HEK293 (cell line): ENCODE measurements at regions not wholly inside any gene's neighbourhood (a gene's known extent, or its start where the extent isn't known, plus 50 kb on each side); places are given as distances from the start of the nearest gene placed in this dataset.
A peak's percentile ranks its signal among the peaks of the same experiment; 100 is the strongest.

Source experiments
- CTCF ChIA-PET: fragments of 350-600 bp; formaldehyde crosslinking; extraction: SDS; loops from one replicate; lab custom pipeline; 2021; ENCODE audit warnings: antibody characterized with exemption; lab: Yijun Ruan, JAX
- POLR2A ChIA-PET: fragments of 300-600 bp; formaldehyde crosslinking; extraction: SDS; loops from one replicate; lab custom pipeline; 2020; ENCODE audit warnings: antibody characterized with exemption, inconsistent platforms; lab: Yijun Ruan, JAX
- H3K27ac ChIP-seq: fragments of 200-500 bp; sonication (Bioruptor generic); 2 replicates; pipeline ENCODE4 v1.5.1; 2014; ENCODE audit warnings: low read depth, low read length, control low read depth, inconsistent platforms; ENCODE audit errors: extremely low read depth
- H3K36me3 ChIP-seq, 2 experiments: fragments of 200-500 bp in 1 of 2; sonication (Bioruptor generic) in 1 of 2; 1 replicate in 1 of 2; 2 replicates in 1 of 2; pipeline ENCODE4 v1.5.1; 2014 to 2017; ENCODE audit warnings: inconsistent platforms in 2 of 2, low read length in 2 of 2; ENCODE audit not compliant: control insufficient read depth in 2 of 2, insufficient read depth in 1 of 2
- H3K4me1 ChIP-seq: fragments of 200-500 bp; sonication (Bioruptor generic); 2 replicates; pipeline ENCODE4 v1.5.1; 2014; ENCODE audit warnings: mild to moderate bottlenecking, low read length, inconsistent platforms; ENCODE audit not compliant: control insufficient read depth, insufficient read depth
- H3K4me3 ChIP-seq: 2 replicates; pipeline ENCODE4 v1.5.1; 2011; ENCODE audit warnings: low read depth, mild to moderate bottlenecking, control low read depth, low read length, moderate library complexity
- H3K9me3 ChIP-seq: fragments of 200-500 bp; sonication (Bioruptor generic); 2 replicates; pipeline ENCODE4 v1.5.1; 2014; ENCODE audit warnings: low read depth, low read length, inconsistent platforms; ENCODE audit not compliant: control insufficient read depth, insufficient read depth
- EGR2 ChIP-seq: fragments of 450-650 bp; formaldehyde crosslinking; IDR thresholded peaks from 2 replicates; pipeline ENCODE4 v1.5.1; 2016; ENCODE audit warnings: low read depth, missing biosample characterization, missing genetic modification characterization
- MZF1 ChIP-seq: fragments of 450-650 bp; formaldehyde crosslinking; IDR thresholded peaks from 2 replicates; pipeline ENCODE4 v1.5.1; 2017; ENCODE audit warnings: missing biosample characterization, missing genetic modification characterization, borderline replicate concordance
- PRDM10 ChIP-seq: fragments of 450-650 bp; formaldehyde crosslinking; IDR thresholded peaks from 2 replicates; pipeline ENCODE4 v1.5.1; 2016; ENCODE audit warnings: missing biosample characterization, missing genetic modification characterization
- REPIN1 ChIP-seq: fragments of 450-650 bp; formaldehyde crosslinking; IDR thresholded peaks from 2 replicates; pipeline ENCODE4 v1.5.1; 2017; ENCODE audit warnings: missing biosample characterization, missing genetic modification characterization, low read depth
- SP2 ChIP-seq: fragments of 450-650 bp; formaldehyde crosslinking; IDR thresholded peaks from 2 replicates; pipeline ENCODE4 v1.5.1; 2016; ENCODE audit warnings: missing biosample characterization, missing genetic modification characterization
- TCF7L2 ChIP-seq: IDR thresholded peaks from 2 replicates; pipeline ENCODE4 v1.6.1; 2011; ENCODE audit warnings: low read depth, mild to moderate bottlenecking, inconsistent platforms, low read length, moderate library complexity, borderline replicate concordance
- ZNF354C ChIP-seq: fragments of 450-650 bp; formaldehyde crosslinking; IDR thresholded peaks from 2 replicates; pipeline ENCODE4 v1.5.1; 2016; ENCODE audit warnings: missing biosample characterization, missing genetic modification characterization, low read depth, borderline replicate concordance
- ZNF555 ChIP-seq: fragments of 450-650 bp; formaldehyde crosslinking; conservative IDR thresholded peaks from 2 replicates; pipeline ENCODE4 v1.5.1; 2017; ENCODE audit warnings: missing biosample characterization, mild to moderate bottlenecking, missing genetic modification characterization, inconsistent platforms
- ZNF585B ChIP-seq: fragments of 450-650 bp; formaldehyde crosslinking; IDR thresholded peaks from 2 replicates; pipeline ENCODE4 v1.5.1; 2016; ENCODE audit warnings: missing biosample characterization, missing genetic modification characterization
- TF ChIP-seq, protein P1 (sequence below): fragments of 450-650 bp; formaldehyde crosslinking; IDR thresholded peaks from 2 replicates; pipeline ENCODE4 v1.5.1; 2016; ENCODE audit warnings: missing biosample characterization, missing genetic modification characterization
- TF ChIP-seq, protein P2 (sequence below): fragments of 450-650 bp; formaldehyde crosslinking; IDR thresholded peaks from 2 replicates; pipeline ENCODE4 v1.5.1; 2016; ENCODE audit warnings: missing biosample characterization, missing genetic modification characterization
- TF ChIP-seq, protein P3 (sequence below): fragments of 450-650 bp; formaldehyde crosslinking; IDR thresholded peaks from 2 replicates; pipeline ENCODE4 v1.5.1; 2016; ENCODE audit warnings: missing biosample characterization, missing genetic modification characterization
- TF ChIP-seq, protein P4 (sequence below): fragments of 450-650 bp; formaldehyde crosslinking; IDR thresholded peaks from 2 replicates; pipeline ENCODE4 v1.5.1; 2016; ENCODE audit warnings: missing biosample characterization, missing genetic modification characterization, low read depth
- TF ChIP-seq, protein P5 (sequence below): fragments of 450-650 bp; formaldehyde crosslinking; IDR thresholded peaks from 2 replicates; pipeline ENCODE4 v1.5.1; 2016; ENCODE audit warnings: missing biosample characterization, missing genetic modification characterization

GRCh38 chr20:40746251-40746650 lies 57.2 kb upstream of the MAFB start:
- Histone ChIP-seq H3K27ac (no peak overlapping the region), H3K4me1 (no peaks in the 10 kb centered on the region), H3K4me3 (no peak overlapping the region), H3K36me3 (no peaks in the 10 kb centered on the region), H3K9me3 (no peaks in the 10 kb centered on the region)
- TF ChIP-seq REPIN1 (tag by site-specific recombination) (no peak), EGR2 (peak; percentile 13; the same call in 1 of the 2 replicates), SP2 (tag by site-specific recombination) (no peak), TCF7L2 (no peak)
- TF ChIP-seq, protein P1, sequence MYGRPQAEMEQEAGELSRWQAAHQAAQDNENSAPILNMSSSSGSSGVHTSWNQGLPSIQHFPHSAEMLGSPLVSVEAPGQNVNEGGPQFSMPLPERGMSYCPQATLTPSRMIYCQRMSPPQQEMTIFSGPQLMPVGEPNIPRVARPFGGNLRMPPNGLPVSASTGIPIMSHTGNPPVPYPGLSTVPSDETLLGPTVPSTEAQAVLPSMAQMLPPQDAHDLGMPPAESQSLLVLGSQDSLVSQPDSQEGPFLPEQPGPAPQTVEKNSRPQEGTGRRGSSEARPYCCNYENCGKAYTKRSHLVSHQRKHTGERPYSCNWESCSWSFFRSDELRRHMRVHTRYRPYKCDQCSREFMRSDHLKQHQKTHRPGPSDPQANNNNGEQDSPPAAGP (tag by site-specific recombination): no peak
- TF ChIP-seq, protein P2, sequence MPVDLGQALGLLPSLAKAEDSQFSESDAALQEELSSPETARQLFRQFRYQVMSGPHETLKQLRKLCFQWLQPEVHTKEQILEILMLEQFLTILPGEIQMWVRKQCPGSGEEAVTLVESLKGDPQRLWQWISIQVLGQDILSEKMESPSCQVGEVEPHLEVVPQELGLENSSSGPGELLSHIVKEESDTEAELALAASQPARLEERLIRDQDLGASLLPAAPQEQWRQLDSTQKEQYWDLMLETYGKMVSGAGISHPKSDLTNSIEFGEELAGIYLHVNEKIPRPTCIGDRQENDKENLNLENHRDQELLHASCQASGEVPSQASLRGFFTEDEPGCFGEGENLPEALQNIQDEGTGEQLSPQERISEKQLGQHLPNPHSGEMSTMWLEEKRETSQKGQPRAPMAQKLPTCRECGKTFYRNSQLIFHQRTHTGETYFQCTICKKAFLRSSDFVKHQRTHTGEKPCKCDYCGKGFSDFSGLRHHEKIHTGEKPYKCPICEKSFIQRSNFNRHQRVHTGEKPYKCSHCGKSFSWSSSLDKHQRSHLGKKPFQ: no peak
- TF ChIP-seq, protein P3, sequence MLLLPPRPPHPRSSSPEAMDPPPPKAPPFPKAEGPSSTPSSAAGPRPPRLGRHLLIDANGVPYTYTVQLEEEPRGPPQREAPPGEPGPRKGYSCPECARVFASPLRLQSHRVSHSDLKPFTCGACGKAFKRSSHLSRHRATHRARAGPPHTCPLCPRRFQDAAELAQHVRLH (tag by site-specific recombination): no peak
- ChIA-PET POLR2A (no interaction called here), CTCF (interaction anchor here (1.1 to 1.2 kb wide), 2 partner anchors 46 to 216 kb away, joined by 3 read pairs; no protein-coding TSS in a partner anchor)

DNA sequence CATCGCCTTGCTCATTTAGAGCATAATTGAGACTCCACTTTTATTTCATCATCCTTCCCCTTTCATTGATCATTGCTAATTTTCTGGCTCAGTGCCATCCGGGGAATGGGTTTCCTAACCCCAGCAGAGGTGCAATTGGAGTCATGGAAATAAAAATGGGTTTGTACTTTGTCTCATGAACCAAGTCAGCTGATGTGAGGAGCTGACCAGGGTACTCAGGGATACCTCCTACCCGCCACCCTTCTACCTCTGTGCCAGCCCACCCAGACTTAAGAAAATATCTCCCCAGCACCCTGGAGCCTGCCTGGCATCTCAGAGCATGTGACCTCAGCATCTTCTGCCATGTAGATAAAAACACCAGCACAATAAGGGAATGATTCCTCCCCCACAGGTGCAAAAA lies 59.1 kb upstream of the MAFB start:
- TF ChIP-seq PRDM10 (no peak), MZF1 (tag by site-specific recombination) (no peak), ZNF585B (tag by site-specific recombination) (no peak), ZNF354C (no peak), ZNF555 (no peak)
- TF ChIP-seq, protein P4, sequence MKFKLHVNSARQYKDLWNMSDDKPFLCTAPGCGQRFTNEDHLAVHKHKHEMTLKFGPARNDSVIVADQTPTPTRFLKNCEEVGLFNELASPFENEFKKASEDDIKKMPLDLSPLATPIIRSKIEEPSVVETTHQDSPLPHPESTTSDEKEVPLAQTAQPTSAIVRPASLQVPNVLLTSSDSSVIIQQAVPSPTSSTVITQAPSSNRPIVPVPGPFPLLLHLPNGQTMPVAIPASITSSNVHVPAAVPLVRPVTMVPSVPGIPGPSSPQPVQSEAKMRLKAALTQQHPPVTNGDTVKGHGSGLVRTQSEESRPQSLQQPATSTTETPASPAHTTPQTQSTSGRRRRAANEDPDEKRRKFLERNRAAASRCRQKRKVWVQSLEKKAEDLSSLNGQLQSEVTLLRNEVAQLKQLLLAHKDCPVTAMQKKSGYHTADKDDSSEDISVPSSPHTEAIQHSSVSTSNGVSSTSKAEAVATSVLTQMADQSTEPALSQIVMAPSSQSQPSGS (tag by site-specific recombination): no peak
- TF ChIP-seq, protein P5, sequence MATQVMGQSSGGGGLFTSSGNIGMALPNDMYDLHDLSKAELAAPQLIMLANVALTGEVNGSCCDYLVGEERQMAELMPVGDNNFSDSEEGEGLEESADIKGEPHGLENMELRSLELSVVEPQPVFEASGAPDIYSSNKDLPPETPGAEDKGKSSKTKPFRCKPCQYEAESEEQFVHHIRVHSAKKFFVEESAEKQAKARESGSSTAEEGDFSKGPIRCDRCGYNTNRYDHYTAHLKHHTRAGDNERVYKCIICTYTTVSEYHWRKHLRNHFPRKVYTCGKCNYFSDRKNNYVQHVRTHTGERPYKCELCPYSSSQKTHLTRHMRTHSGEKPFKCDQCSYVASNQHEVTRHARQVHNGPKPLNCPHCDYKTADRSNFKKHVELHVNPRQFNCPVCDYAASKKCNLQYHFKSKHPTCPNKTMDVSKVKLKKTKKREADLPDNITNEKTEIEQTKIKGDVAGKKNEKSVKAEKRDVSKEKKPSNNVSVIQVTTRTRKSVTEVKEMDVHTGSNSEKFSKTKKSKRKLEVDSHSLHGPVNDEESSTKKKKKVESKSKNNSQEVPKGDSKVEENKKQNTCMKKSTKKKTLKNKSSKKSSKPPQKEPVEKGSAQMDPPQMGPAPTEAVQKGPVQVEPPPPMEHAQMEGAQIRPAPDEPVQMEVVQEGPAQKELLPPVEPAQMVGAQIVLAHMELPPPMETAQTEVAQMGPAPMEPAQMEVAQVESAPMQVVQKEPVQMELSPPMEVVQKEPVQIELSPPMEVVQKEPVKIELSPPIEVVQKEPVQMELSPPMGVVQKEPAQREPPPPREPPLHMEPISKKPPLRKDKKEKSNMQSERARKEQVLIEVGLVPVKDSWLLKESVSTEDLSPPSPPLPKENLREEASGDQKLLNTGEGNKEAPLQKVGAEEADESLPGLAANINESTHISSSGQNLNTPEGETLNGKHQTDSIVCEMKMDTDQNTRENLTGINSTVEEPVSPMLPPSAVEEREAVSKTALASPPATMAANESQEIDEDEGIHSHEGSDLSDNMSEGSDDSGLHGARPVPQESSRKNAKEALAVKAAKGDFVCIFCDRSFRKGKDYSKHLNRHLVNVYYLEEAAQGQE: peak; percentile 66; the same call in 1 of the 2 replicates
- Histone ChIP-seq H3K36me3 (no peaks in the 10 kb centered on the region), H3K27ac (no peak overlapping the region), H3K4me1 (no peaks in the 10 kb centered on the region), H3K4me3 (no peak overlapping the region), H3K9me3 (no peaks in the 10 kb centered on the region)
- ChIA-PET CTCF (interaction anchor here (0.5 to 5.8 kb wide), 2 partner anchors 8 to 13 kb away, joined by 3 to 29 read pairs; no protein-coding TSS in a partner anchor), POLR2A (no interaction called here)
